Muscle layer of duodenum (tissue), 2 donors: ENCODE measurements at regions not wholly inside any gene's neighbourhood (a gene's known extent, or its start where the extent isn't known, plus 50 kb on each side); places are given as distances from the start of the nearest gene placed in this dataset.

ENCODE experiments used
- H3K27ac ChIP-seq: one replicate; pipeline ENCODE4 v1.7.0; 2013; ENCODE audit warnings: mild to moderate bottlenecking, low read length
- H3K27me3 ChIP-seq: one replicate; pipeline ENCODE4 v1.7.0; 2013; ENCODE audit warnings: low read depth, mild to moderate bottlenecking, control low read depth, low read length
- H3K36me3 ChIP-seq, 2 donors: one replicate each; pipeline ENCODE4 v1.7.0; 2013; ENCODE audit warnings: low read length in 2 of 2, control low read depth in 1 of 2, mild to moderate bottlenecking in 1 of 2; ENCODE audit not compliant: insufficient read depth in 2 of 2, control insufficient read depth in 1 of 2
- H3K4me1 ChIP-seq, 2 donors: one replicate each; pipeline ENCODE4 v1.7.0; 2013; ENCODE audit warnings: low read length in 2 of 2, mild to moderate bottlenecking in 2 of 2, control low read depth in 1 of 2, moderate library complexity in 1 of 2; ENCODE audit not compliant: insufficient read depth in 2 of 2, control insufficient read depth in 1 of 2
- H3K4me3 ChIP-seq, 2 donors: one replicate each; pipeline ENCODE4 v1.7.0; 2013; ENCODE audit warnings: low read length in 2 of 2, low read depth in 1 of 2, mild to moderate bottlenecking in 1 of 2
- H3K9me3 ChIP-seq, 2 donors: one replicate each; pipeline ENCODE4 v1.7.0; 2013; ENCODE audit warnings: low read length in 2 of 2, control low read depth in 1 of 2, mild to moderate bottlenecking in 1 of 2; ENCODE audit not compliant: control insufficient read depth in 1 of 2
- donor health status: healthy.

- Histone ChIP-seq H3K27me3 (no peaks in the 10 kb centered on the region), H3K9me3 (peaks cover 0 to 7% of the 10 kb centered on the region in 2 donors), H3K4me3 (no peak overlapping the region), H3K4me1 (no peaks in the 10 kb centered on the region), H3K27ac (no peak overlapping the region), H3K36me3 (no peaks in the 10 kb centered on the region)
These were observed 942.5 kb downstream of the KCNMA1 start for GRCh38 chr10:76695069-76695468.

GRCh38 chr10:76686201-76686600 lies 951.4 kb downstream of the KCNMA1 start:
- no peaks in the 10 kb centered on the region for H3K9me3 ChIP-seq
- no peak overlapping the region for H3K27ac ChIP-seq
- no peaks in the 10 kb centered on the region for H3K27me3 ChIP-seq
- H3K4me1 ChIP-seq: no peaks in the 10 kb centered on the region
- no peaks in the 10 kb centered on the region for H3K36me3 ChIP-seq
- no peak overlapping the region for H3K4me3 ChIP-seq

GRCh38 chr10:76684968-76685367 lies 952.6 kb downstream of the KCNMA1 start:
- H3K4me3 ChIP-seq: no peak overlapping the region
- no peaks in the 10 kb centered on the region for H3K4me1 ChIP-seq
- no peaks in the 10 kb centered on the region for H3K36me3 ChIP-seq
- H3K27me3 ChIP-seq: no peaks in the 10 kb centered on the region
- no peak overlapping the region for H3K27ac ChIP-seq
- H3K9me3 ChIP-seq: no peaks in the 10 kb centered on the region

GRCh38 chr10:76681153-76681552 lies 956.5 kb downstream of the KCNMA1 start:
- H3K27ac ChIP-seq: no peak overlapping the region
- no peaks in the 10 kb centered on the region for H3K4me1 ChIP-seq
- no peaks in the 10 kb centered on the region for H3K9me3 ChIP-seq
- H3K4me3 ChIP-seq: no peak overlapping the region
- no peaks in the 10 kb centered on the region for H3K36me3 ChIP-seq
- no peaks in the 10 kb centered on the region for H3K27me3 ChIP-seq

- Histone ChIP-seq H3K27ac (no peak overlapping the region), H3K4me1 (no peaks in the 10 kb centered on the region), H3K9me3 (no peaks in the 10 kb centered on the region), H3K27me3 (no peaks in the 10 kb centered on the region), H3K36me3 (no peaks in the 10 kb centered on the region), H3K4me3 (no peak overlapping the region)
These were observed 958.6 kb downstream of the KCNMA1 start for GRCh38 chr10:76679030-76679429.

- peak overlapping the region; percentile 8 for H3K27ac ChIP-seq
- H3K4me3 ChIP-seq: no peak overlapping the region
- H3K9me3 ChIP-seq: no peaks in the 10 kb centered on the region
- no peaks in the 10 kb centered on the region for H3K36me3 ChIP-seq
- no peaks in the 10 kb centered on the region for H3K27me3 ChIP-seq
- H3K4me1 ChIP-seq: no peaks in the 10 kb centered on the region
These were observed 961.5 kb downstream of the KCNMA1 start for GRCh38 chr10:76675951-76676587.

GRCh38 chr10:76675561-76675950 lies 962.1 kb downstream of the KCNMA1 start:
- Histone ChIP-seq H3K27me3 (no peaks in the 10 kb centered on the region), H3K4me1 (no peaks in the 10 kb centered on the region), H3K27ac (peak overlapping the region; percentile 8), H3K9me3 (no peaks in the 10 kb centered on the region), H3K36me3 (no peaks in the 10 kb centered on the region), H3K4me3 (no peak overlapping the region)

GRCh38 chr10:76667408-76668370 lies 969.9 kb downstream of the KCNMA1 start:
- Histone ChIP-seq H3K4me3 (no peak overlapping the region), H3K27me3 (no peaks in the 10 kb centered on the region), H3K4me1 (no peaks in the 10 kb centered on the region), H3K36me3 (no peaks in the 10 kb centered on the region), H3K27ac (no peak overlapping the region), H3K9me3 (no peaks in the 10 kb centered on the region)

GRCh38 chr10:76666891-76667290 lies 970.7 kb downstream of the KCNMA1 start:
- no peak overlapping the region for H3K4me3 ChIP-seq
- no peaks in the 10 kb centered on the region for H3K27me3 ChIP-seq
- H3K27ac ChIP-seq: no peak overlapping the region
- no peaks in the 10 kb centered on the region for H3K9me3 ChIP-seq
- no peaks in the 10 kb centered on the region for H3K4me1 ChIP-seq
- no peaks in the 10 kb centered on the region for H3K36me3 ChIP-seq

GRCh38 chr10:76665029-76665428 lies 972.6 kb downstream of the KCNMA1 start:
- H3K4me1 ChIP-seq: no peaks in the 10 kb centered on the region
- H3K27ac ChIP-seq: no peak overlapping the region
- no peaks in the 10 kb centered on the region for H3K9me3 ChIP-seq
- H3K36me3 ChIP-seq: no peaks in the 10 kb centered on the region
- no peak overlapping the region for H3K4me3 ChIP-seq
- no peaks in the 10 kb centered on the region for H3K27me3 ChIP-seq

- no peaks in the 10 kb centered on the region for H3K27me3 ChIP-seq
- no peak overlapping the region for H3K27ac ChIP-seq
- no peak overlapping the region for H3K4me3 ChIP-seq
These were observed 980.1 kb downstream of the KCNMA1 start for GRCh38 chr10:76657337-76658012.

More at GRCh38 chr10:76657337-76658012, 980.1 kb downstream of the KCNMA1 start:
- H3K4me1 ChIP-seq: no peaks in the 10 kb centered on the region
- no peaks in the 10 kb centered on the region for H3K36me3 ChIP-seq
- no peaks in the 10 kb centered on the region for H3K9me3 ChIP-seq
